ELF-1 (cell line): ENCODE measurements at regions not wholly inside any gene's neighbourhood (a gene's known extent, or its start where the extent isn't known, plus 50 kb on each side); places are given as distances from the start of the nearest gene placed in this dataset.
"Not testable (repeated sequence)": the region's sequence is repeated elsewhere in the genome, so short reads cannot be mapped to it uniquely, and the experiment has no call there.

Experiments
- DNase-seq: peaks from one replicate; pipeline ENCODE4 v3.0.0-alpha.2; 2016; ENCODE audit warnings: low read depth, low spot score

- no peak for DNase-seq
These were observed 1728.3 kb downstream of the PLA2G4A start for GRCh38 chr1:188557053-188557452.

- no peak for DNase-seq
These were observed 1754.3 kb downstream of the PLA2G4A start for GRCh38 chr1:188582911-188583532.

GRCh38 chr1:188584119-188584518, 1755.4 kb downstream of the PLA2G4A start:
- DNase-seq: no peak

GRCh38 chr1:188590641-188591040, 1761.9 kb downstream of the PLA2G4A start:
- no peak for DNase-seq

- no peak for DNase-seq
These were observed 1765.9 kb downstream of the PLA2G4A start for GRCh38 chr1:188594542-188595235.

- no peak for DNase-seq
These were observed 1770.6 kb downstream of the PLA2G4A start for GRCh38 chr1:188599313-188599712.

- no peak for DNase-seq
These were observed 1782.7 kb downstream of the PLA2G4A start for GRCh38 chr1:188611432-188611831.

GRCh38 chr1:188615321-188615720, 1786.6 kb downstream of the PLA2G4A start:
- no peak for DNase-seq

GRCh38 chr1:188620236-188620635, 1791.5 kb downstream of the PLA2G4A start:
- no peak for DNase-seq

- DNase-seq: no peak
These were observed 1812.9 kb downstream of the PLA2G4A start for GRCh38 chr1:188641566-188642211.

- no peak for DNase-seq
These were observed 1814.0 kb downstream of the PLA2G4A start for GRCh38 chr1:188642704-188643103.

- no peak for DNase-seq
These were observed 1823.9 kb downstream of the PLA2G4A start for GRCh38 chr1:188652678-188653077.

GRCh38 chr1:188655966-188656365, 1821.7 kb downstream of the BRINP3 start:
- DNase-seq: not testable (repeated sequence)

- no peak for DNase-seq
These were observed 1817.1 kb downstream of the BRINP3 start for GRCh38 chr1:188660572-188660971.

GRCh38 chr1:188665477-188665876, 1812.2 kb downstream of the BRINP3 start:
- no peak for DNase-seq

GRCh38 chr1:188668083-188668482, 1809.6 kb downstream of the BRINP3 start:
- peak; percentile 5 for DNase-seq

- no peak for DNase-seq
These were observed 1807.8 kb downstream of the BRINP3 start for GRCh38 chr1:188669728-188670382.

GRCh38 chr1:188670837-188671236, 1806.8 kb downstream of the BRINP3 start:
- DNase-seq: no peak

- no peak for DNase-seq
These were observed 1805.5 kb downstream of the BRINP3 start for GRCh38 chr1:188672153-188672552.

- DNase-seq: no peak
These were observed 1788.1 kb downstream of the BRINP3 start for GRCh38 chr1:188689542-188689941.

- DNase-seq: no peak
These were observed 1777.5 kb downstream of the BRINP3 start for GRCh38 chr1:188700116-188700515.

GRCh38 chr1:188706742-188707141, 1770.9 kb downstream of the BRINP3 start:
- DNase-seq: no peak
